Progenitor cell of endocrine pancreas (in vitro differentiated cells): ENCODE measurements at regions not wholly inside any gene's neighbourhood (a gene's known extent, or its start where the extent isn't known, plus 50 kb on each side); places are given as distances from the start of the nearest gene placed in this dataset.

Experiments
- DNase-seq: peaks from one replicate; pipeline ENCODE4 v3.0.0; 2021; ENCODE audit warnings: low spot score; ENCODE audit not compliant: unreplicated experiment
- H3K27ac Mint-ChIP-seq: 2 replicates; pipeline ENCODE4 v1.8.0; 2021; ENCODE audit warnings: mild to moderate bottlenecking, moderate library complexity, mixed read lengths
- H3K27me3 Mint-ChIP-seq: 2 replicates; pipeline ENCODE4 v1.8.0; 2021; ENCODE audit warnings: mixed read lengths
- H3K36me3 Mint-ChIP-seq: 2 replicates; pipeline ENCODE4 v1.8.0; 2022; ENCODE audit warnings: mixed read lengths; ENCODE audit not compliant: insufficient read depth
- H3K4me1 Mint-ChIP-seq: 2 replicates; pipeline ENCODE4 v1.8.0; 2021; ENCODE audit warnings: low read depth, mixed read lengths
- H3K4me3 Mint-ChIP-seq: 2 replicates; pipeline ENCODE4 v1.8.0; 2021; ENCODE audit warnings: low read depth, mild to moderate bottlenecking, moderate library complexity, mixed read lengths
- H3K9me3 Mint-ChIP-seq: 2 replicates; pipeline ENCODE4 v1.8.0; 2021; ENCODE audit warnings: low read depth, mixed read lengths
- TF ChIP-seq, protein P1 (sequence below): fragments of 200-600 bp; sonication (generic); IDR thresholded peaks from one replicate; pipeline ENCODE4 v1.5.0; 2021; ENCODE audit warnings: antibody characterized with exemption, mild to moderate bottlenecking; ENCODE audit not compliant: unreplicated experiment

DNA sequence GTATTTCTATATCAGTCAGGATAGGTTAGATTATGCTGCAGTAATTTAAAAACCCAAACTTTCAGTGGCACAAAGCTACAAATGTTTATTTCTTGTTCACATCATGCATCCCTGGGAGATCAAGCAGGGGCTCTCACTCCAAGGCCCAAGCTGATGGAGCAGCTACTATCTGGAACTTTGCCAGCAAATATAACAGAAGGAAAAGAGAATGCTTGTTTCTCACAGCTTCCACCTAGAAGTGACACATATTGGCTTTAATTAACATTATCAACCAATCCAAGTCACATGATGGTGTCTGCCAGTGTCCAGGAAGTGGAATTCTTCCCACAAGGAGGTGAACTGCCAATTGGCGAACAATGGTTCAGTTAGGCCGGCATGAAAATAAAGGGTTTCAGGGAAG lies 306.9 kb downstream of the BCL11A start:
- H3K9me3 Mint-ChIP-seq: peaks cover 8% of the 10 kb centered on the region
- peaks cover 11% of the 10 kb centered on the region for H3K27me3 Mint-ChIP-seq
- no peaks in the 10 kb centered on the region for H3K4me1 Mint-ChIP-seq
- TF ChIP-seq, protein P1, sequence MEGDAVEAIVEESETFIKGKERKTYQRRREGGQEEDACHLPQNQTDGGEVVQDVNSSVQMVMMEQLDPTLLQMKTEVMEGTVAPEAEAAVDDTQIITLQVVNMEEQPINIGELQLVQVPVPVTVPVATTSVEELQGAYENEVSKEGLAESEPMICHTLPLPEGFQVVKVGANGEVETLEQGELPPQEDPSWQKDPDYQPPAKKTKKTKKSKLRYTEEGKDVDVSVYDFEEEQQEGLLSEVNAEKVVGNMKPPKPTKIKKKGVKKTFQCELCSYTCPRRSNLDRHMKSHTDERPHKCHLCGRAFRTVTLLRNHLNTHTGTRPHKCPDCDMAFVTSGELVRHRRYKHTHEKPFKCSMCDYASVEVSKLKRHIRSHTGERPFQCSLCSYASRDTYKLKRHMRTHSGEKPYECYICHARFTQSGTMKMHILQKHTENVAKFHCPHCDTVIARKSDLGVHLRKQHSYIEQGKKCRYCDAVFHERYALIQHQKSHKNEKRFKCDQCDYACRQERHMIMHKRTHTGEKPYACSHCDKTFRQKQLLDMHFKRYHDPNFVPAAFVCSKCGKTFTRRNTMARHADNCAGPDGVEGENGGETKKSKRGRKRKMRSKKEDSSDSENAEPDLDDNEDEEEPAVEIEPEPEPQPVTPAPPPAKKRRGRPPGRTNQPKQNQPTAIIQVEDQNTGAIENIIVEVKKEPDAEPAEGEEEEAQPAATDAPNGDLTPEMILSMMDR: no peak
- no peak overlapping the region for H3K4me3 Mint-ChIP-seq
- peaks cover 2% of the 10 kb centered on the region for H3K36me3 Mint-ChIP-seq
- H3K27ac Mint-ChIP-seq: no peak overlapping the region
- no peak for DNase-seq

DNA sequence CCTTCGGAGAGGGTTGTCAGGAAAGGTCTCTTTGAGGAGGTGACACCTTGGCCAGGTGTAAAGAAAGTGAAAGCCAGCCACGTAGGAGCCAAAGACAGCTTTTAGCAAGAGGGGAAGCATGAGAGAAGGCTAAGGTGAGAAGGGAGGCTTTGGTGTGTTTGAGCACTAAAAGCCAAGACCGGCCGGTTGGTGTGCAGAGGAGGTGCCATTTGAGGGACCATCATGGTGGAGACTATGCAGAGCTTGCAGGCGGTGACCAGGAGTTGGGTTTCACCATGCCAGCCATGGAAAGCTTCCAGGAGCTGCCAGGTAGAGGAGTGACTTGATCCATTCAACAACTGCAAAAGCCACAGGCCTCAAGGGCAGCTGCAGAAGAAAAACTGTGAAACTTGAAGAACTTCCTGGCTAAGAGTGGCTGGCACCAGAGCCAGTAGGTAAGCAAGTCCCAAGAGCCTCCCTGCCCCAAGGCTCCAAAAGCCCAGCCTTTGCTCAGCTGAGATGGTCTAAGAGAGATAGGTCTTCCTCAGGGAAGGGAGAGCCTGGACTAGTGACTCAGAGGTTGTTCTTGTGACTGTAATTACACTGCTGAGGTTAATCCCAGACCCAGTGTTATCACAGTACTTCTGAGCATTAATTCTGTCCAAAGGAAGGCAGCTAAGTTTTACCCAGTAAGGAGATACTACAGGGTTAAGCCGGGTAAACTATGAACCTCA lies 319.0 kb downstream of the BCL11A start:
- no peaks in the 10 kb centered on the region for H3K27me3 Mint-ChIP-seq
- peaks cover 11% of the 10 kb centered on the region for H3K9me3 Mint-ChIP-seq
- H3K4me3 Mint-ChIP-seq: no peak overlapping the region
- TF ChIP-seq, protein P1: no peak
- no peaks in the 10 kb centered on the region for H3K4me1 Mint-ChIP-seq
- no peaks in the 10 kb centered on the region for H3K36me3 Mint-ChIP-seq
- no peak overlapping the region for H3K27ac Mint-ChIP-seq
- DNase-seq: no peak

- Mint-ChIP-seq H3K36me3 (no peaks in the 10 kb centered on the region), H3K4me3 (no peak overlapping the region), H3K4me1 (no peaks in the 10 kb centered on the region), H3K27me3 (no peaks in the 10 kb centered on the region), H3K9me3 (peaks cover 11% of the 10 kb centered on the region), H3K27ac (no peak overlapping the region)
- TF ChIP-seq, protein P1: no peak
- DNase-seq: no peak
Observed at GRCh38 chr2:60230596-60230995, 322.9 kb downstream of the BCL11A start.

DNA sequence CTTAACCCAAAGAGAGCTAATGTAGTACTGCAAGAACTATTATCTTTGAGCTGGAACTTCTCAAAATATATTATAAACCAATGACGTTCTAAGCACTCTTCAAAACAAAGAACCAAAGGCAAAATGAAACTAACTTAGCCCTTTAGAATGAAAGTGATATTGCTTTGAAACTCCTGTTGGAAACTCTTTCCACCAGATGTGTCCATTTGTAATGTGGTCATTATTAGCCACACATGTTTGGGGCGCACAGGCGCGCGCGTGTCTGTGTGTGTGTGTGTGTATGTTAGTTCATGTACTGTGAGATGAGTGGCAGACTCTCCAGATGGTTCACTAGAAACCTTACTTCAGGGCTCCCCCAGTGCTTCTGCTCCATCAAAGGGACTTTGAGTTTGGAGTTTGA lies 323.4 kb downstream of the BCL11A start:
- Mint-ChIP-seq H3K9me3 (peaks cover 11% of the 10 kb centered on the region), H3K27ac (no peak overlapping the region), H3K27me3 (no peaks in the 10 kb centered on the region), H3K4me3 (no peak overlapping the region), H3K4me1 (no peaks in the 10 kb centered on the region), H3K36me3 (no peaks in the 10 kb centered on the region)
- DNase-seq: no peak
- TF ChIP-seq, protein P1: no peak

- Mint-ChIP-seq H3K4me1 (no peaks in the 10 kb centered on the region), H3K4me3 (no peak overlapping the region), H3K27me3 (no peaks in the 10 kb centered on the region), H3K27ac (no peak overlapping the region), H3K9me3 (peaks cover 4% of the 10 kb centered on the region), H3K36me3 (no peaks in the 10 kb centered on the region)
- DNase-seq: no peak
- TF ChIP-seq, protein P1: no peak
Observed at GRCh38 chr2:60226943-60227342, 326.5 kb downstream of the BCL11A start.
